Common myeloid progenitor, CD34-positive (primary cell): ENCODE measurements at regions not wholly inside any gene's neighbourhood (a gene's known extent, or its start where the extent isn't known, plus 50 kb on each side); places are given as distances from the start of the nearest gene placed in this dataset.
"Not testable (repeated sequence)": the region's sequence is repeated elsewhere in the genome, so short reads cannot be mapped to it uniquely, and the experiment has no call there.

Experiments
- CTCF ChIA-PET: fragments of 350-600 bp; sonication (Branson Sonifier 250); formaldehyde crosslinking; loops from one replicate; lab custom pipeline; 2021; ENCODE audit warnings: antibody characterized with exemption; lab: Charles Lee
- POLR2A ChIA-PET: fragments of 350-600 bp; sonication (Branson Sonifier 250); formaldehyde crosslinking; loops from one replicate; lab custom pipeline; 2021; ENCODE audit warnings: antibody characterized with exemption; lab: Charles Lee
- DNase-seq, 3 donors: peaks; one replicate each; pipeline versions ENCODE4 v3.0.0 to v3.0.0-alpha.2; 2013
- H3K27ac ChIP-seq, 2 experiments: 1 replicate in 1 of 2; 2 replicates in 1 of 2; pipeline ENCODE4 v1.7.0; 2013; ENCODE audit warnings: inconsistent platforms in 2 of 2, low read length in 2 of 2, mild to moderate bottlenecking in 2 of 2, low read depth in 1 of 2, moderate library complexity in 1 of 2; ENCODE audit not compliant: severe bottlenecking in 2 of 2, insufficient read depth in 1 of 2, poor library complexity in 1 of 2
- H3K27me3 ChIP-seq, 5 experiments: replicated peaks in 2 of 5; 1 replicate in 3 of 5; 2 replicates in 2 of 5; pipeline versions ENCODE4 v1.6.1 to v1.7.0; 2013; ENCODE audit warnings: low read length in 4 of 5, mild to moderate bottlenecking in 2 of 5, moderate library complexity in 2 of 5, inconsistent platforms in 1 of 5; ENCODE audit not compliant: insufficient read depth in 5 of 5, control insufficient read depth in 4 of 5
- H3K36me3 ChIP-seq, 4 experiments: 1 replicate in 2 of 4; 2 replicates in 2 of 4; pipeline versions ENCODE4 v1.6.1 to v1.7.0; 2013; ENCODE audit warnings: low read length in 3 of 4, control low read depth in 1 of 4, mild to moderate bottlenecking in 1 of 4; ENCODE audit not compliant: control insufficient read depth in 4 of 4, insufficient read depth in 4 of 4
- H3K4me1 ChIP-seq, 4 experiments: 1 replicate in 3 of 4; 2 replicates in 1 of 4; pipeline versions ENCODE4 v1.6.1 to v1.7.1; 2013; ENCODE audit warnings: low read length in 3 of 4, mild to moderate bottlenecking in 3 of 4, control low read depth in 1 of 4, inconsistent platforms in 1 of 4, moderate library complexity in 1 of 4; ENCODE audit not compliant: control insufficient read depth in 4 of 4, insufficient read depth in 4 of 4; ENCODE audit errors: control extremely low read depth in 1 of 4
- H3K4me3 ChIP-seq, 7 experiments: 1 replicate in 4 of 7; 2 replicates in 3 of 7; pipeline versions ENCODE4 v1.5.1 to v1.7.0; 2013; ENCODE audit warnings: mild to moderate bottlenecking in 7 of 7, low read length in 6 of 7, moderate library complexity in 6 of 7, inconsistent platforms in 2 of 7, low read depth in 2 of 7, control low read depth in 1 of 7; ENCODE audit not compliant: insufficient read depth in 4 of 7, control insufficient read depth in 1 of 7; ENCODE audit errors: extremely low read depth in 1 of 7
- H3K9me3 ChIP-seq, 5 experiments: 1 replicate in 4 of 5; 2 replicates in 1 of 5; pipeline versions ENCODE4 v1.6.1 to v1.7.1; 2013; ENCODE audit warnings: low read length in 4 of 5, mild to moderate bottlenecking in 2 of 5, inconsistent platforms in 1 of 5, low read depth in 1 of 5, moderate library complexity in 1 of 5; ENCODE audit not compliant: control insufficient read depth in 4 of 5, insufficient read depth in 2 of 5; ENCODE audit errors: control extremely low read depth in 1 of 5
- WGBS: methylation state at CpG from one replicate; pipeline ENCODE4 v1.1.5; 2013; ENCODE audit not compliant: insufficient coverage; 5-methylcytosine and 5-hydroxymethylcytosine counted together

DNA sequence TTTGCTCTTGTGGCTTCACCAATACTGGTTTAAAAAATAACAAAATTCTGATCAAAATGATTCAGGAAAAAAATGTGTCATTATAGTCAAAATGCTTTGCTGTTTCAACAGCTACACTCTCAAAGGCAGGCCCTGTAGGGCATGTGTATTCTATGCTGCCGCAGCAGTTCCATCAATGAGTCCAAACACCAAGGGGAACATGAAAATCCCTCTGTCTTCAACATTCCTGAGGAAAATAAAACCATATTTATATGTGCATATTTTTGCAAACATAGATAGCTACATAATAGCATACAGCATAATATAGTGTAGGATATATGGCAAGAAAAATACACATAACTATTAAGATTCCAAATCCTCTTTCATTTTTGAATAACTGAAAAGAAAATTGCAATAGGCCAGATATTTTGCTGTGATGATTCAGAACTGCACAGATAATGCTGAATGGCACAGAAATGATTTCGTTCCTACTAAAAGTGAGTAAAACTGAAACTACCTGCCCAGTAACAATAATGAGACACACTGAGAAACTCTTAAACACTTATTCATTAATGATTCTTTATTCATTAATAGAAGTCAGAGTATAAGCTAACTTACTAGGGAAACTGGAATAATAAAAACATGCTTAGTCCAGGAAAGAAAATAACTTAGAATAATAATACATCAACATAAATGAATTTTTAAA, 343.8 kb downstream of the SUCLG1 start:
- POLR2A ChIA-PET, result no interaction called here
- Histone ChIP-seq H3K27ac (no peak overlapping the region), H3K4me3 (no peak overlapping the region), H3K9me3 (peaks cover 0 to 8% (median 0%) of the 10 kb centered on the region in 5 experiments), H3K27me3 (peaks cover 0 to 2% (median 0%) of the 10 kb centered on the region in 5 experiments), H3K4me1 (no peaks in the 10 kb centered on the region), H3K36me3 (no peaks in the 10 kb centered on the region)
- DNase-seq, result no peak
- WGBS, result no CpG with 5 or more reads among the region's 2 CpGs
- CTCF ChIA-PET, result no interaction called here

DNA sequence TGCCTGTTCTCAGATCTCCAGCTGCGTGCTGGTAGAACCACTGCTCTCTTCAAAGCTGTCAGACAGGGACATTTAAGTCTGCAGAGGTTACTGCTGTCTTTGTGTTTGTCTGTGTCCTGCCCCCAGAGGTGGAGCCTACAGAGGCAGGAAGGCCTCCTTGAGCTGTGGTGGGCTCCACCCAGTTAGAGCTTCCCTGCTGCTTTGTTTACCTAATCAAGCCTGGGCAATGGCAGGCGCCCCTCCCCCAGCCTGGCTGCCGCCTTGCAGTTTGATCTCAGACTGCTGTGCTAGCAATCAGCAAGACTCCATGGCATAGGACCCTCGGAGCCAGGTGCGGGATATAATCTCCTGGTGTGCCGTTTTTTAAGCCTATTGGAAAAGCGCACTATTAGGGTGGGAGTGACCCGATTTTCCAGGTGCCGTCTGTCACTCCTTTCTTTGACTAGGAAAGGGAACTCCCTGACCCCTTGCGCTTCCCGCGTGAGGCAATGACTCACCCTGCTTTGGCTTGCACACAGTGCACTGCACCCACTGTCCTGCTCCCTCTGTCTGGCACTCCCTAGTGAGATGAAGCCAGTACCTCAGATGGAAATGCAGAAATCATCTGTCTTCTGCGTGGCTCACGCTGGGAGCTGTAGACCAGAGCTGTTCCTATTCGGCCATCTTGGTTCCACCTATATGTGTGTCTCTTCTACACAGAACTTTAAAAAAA, 355.1 kb downstream of the SUCLG1 start:
- CTCF ChIA-PET, H3K4me1 ChIP-seq, POLR2A ChIA-PET, H3K27ac ChIP-seq, H3K4me3 ChIP-seq, H3K9me3 ChIP-seq, H3K27me3 ChIP-seq, DNase-seq, H3K36me3 ChIP-seq: not testable (repeated sequence)
- 97% methylated on average over 13 of the region's 15 CpGs for WGBS

DNA sequence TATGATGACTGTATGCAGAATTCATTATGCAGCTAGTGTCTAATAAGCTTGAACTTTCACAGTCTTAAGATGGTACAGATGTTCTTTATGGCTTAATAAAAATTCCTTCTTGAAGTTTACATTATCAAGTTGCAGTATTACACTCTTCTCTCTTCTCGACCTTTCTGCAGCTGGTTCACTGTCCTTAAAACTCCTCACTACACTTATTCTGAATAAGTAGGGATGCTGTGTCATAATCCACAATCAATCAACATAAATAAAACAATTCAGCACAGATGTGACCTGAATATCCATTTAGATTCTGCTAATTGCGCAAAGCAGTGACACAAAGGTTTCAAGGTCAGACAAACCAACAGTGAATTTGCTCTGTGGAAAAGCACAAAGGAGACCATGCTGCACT, 356.8 kb downstream of the SUCLG1 start:
- no peak overlapping the region for H3K27ac ChIP-seq
- CTCF ChIA-PET, result no interaction called here
- WGBS, result 100% methylated on average over 1 of the region's 2 CpGs

DNA sequence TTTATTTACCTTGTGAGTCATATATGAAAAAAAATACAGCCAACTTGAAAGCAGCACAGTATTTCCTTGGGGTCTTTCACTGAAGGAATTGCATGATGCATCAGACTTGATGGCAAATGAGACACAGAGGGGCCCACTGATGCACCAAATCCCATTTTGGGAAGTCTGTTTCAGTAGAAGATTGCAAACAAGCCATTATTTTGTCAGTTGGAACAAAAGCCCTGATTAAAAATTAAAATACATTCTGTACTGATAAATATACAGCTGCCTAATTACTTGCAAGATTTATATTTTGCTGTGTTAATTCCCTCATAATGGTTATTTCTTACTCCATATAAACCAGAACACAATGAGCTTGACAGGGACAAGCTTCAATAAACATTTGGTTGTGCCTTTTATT, 370.4 kb downstream of the SUCLG1 start:
- DNase-seq, result no peak
- Histone ChIP-seq H3K27me3 (peaks cover 0 to 4% (median 2%) of the 10 kb centered on the region in 5 experiments), H3K27ac (no peak overlapping the region), H3K36me3 (no peaks in the 10 kb centered on the region), H3K4me1 (no peaks in the 10 kb centered on the region), H3K9me3 (no peaks in the 10 kb centered on the region), H3K4me3 (no peak overlapping the region)
- ChIA-PET CTCF (no interaction called here), POLR2A (no interaction called here)

More for the DNA sequence above, 356.8 kb downstream of the SUCLG1 start:
- peaks cover 0 to 1% (median 0%) of the 10 kb centered on the region in 5 experiments for H3K27me3 ChIP-seq
- H3K9me3 ChIP-seq, result peaks cover 0 to 5% (median 0%) of the 10 kb centered on the region in 5 experiments
- no peaks in the 10 kb centered on the region for H3K36me3 ChIP-seq
- no peaks in the 10 kb centered on the region for H3K4me1 ChIP-seq
- no peak for DNase-seq
- POLR2A ChIA-PET, result no interaction called here
- H3K4me3 ChIP-seq, result no peak overlapping the region

DNA sequence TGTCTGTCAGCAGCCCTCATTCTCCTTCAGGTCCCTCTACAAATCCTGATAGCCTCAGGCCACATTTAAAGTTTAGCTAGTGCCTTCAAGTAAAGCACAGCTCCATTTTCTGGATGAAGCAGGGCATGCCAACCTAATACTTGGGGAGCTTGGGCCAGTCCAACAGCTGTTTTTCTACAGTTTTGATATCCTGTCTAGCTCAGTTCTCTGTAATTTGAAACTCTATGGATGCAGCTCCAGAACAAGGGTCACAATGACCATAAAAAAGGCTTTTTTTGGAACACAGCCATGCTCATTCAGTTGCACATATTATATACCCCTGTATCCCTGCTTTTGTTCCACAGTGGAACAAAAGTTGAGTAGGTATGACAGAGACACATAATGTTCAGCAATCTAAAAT, 373.5 kb downstream of the SUCLG1 start:
- Histone ChIP-seq H3K4me3 (no peak overlapping the region), H3K36me3 (no peaks in the 10 kb centered on the region), H3K27ac (no peak overlapping the region), H3K27me3 (peaks cover 0 to 12% (median 2%) of the 10 kb centered on the region in 5 experiments), H3K9me3 (no peaks in the 10 kb centered on the region), H3K4me1 (no peaks in the 10 kb centered on the region)
- ChIA-PET POLR2A (no interaction called here), CTCF (interaction anchor here (1.7 kb wide), 1 partner anchor 8 kb away, joined by 6 read pairs; no protein-coding TSS in a partner anchor)
- no peak for DNase-seq

GRCh38 chr2:84084856-84085255, 374.2 kb downstream of the SUCLG1 start:
- Histone ChIP-seq H3K27ac (no peak overlapping the region), H3K27me3 (peaks cover 0 to 12% (median 3%) of the 10 kb centered on the region in 5 experiments), H3K4me3 (no peak overlapping the region), H3K36me3 (no peaks in the 10 kb centered on the region), H3K4me1 (no peaks in the 10 kb centered on the region), H3K9me3 (no peaks in the 10 kb centered on the region)
- ChIA-PET CTCF (interaction anchor here (1.1 to 1.7 kb wide), 2 partner anchors 7 to 62 kb away, joined by 4 to 6 read pairs; no protein-coding TSS in a partner anchor), POLR2A (no interaction called here)
- WGBS, result 88% methylated on average over 1 of the region's 1 CpG
- no peak for DNase-seq

DNA sequence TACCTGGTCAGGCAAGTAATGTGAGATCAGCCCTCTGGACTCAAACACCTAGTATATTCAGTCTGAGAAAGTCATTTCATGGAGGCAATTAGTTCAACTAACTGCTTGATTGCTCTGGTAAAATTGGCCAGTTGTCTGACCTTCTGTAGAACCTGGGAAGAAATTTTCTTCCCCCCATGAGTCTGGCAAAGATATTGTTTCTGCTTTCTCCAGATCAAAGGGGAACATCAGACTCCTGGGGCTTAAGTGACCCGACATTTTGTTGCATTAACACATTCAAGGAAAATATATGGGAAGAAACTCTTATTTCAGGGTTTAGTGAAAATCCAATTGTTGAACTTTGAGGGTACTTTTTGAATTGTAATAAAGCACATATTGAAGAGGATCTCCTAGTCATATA, 375.1 kb downstream of the SUCLG1 start:
- Histone ChIP-seq H3K27ac (no peak overlapping the region), H3K4me3 (no peak overlapping the region), H3K9me3 (no peaks in the 10 kb centered on the region), H3K4me1 (no peaks in the 10 kb centered on the region), H3K27me3 (peaks cover 0 to 12% (median 3%) of the 10 kb centered on the region in 5 experiments), H3K36me3 (no peaks in the 10 kb centered on the region)
- no CpG with 5 or more reads among the region's 1 CpG for WGBS
- CTCF ChIA-PET, result interaction anchor here (1.1 to 2.2 kb wide), 2 partner anchors 58 to 61 kb away, joined by 4 to 6 read pairs; no protein-coding TSS in a partner anchor
- no peak for DNase-seq
- POLR2A ChIA-PET, result no interaction called here
